IMR-90 (cell line): ENCODE measurements at regions not wholly inside any gene's neighbourhood (a gene's known extent, or its start where the extent isn't known, plus 50 kb on each side); places are given as distances from the start of the nearest gene placed in this dataset.

Experiments used
- ATAC-seq: fragments of 200-7000 bp; cut with Tn5 transposase; 2 replicates; pipeline ENCODE4 v1.9.1; 2020; ENCODE audit warnings: low read depth, mild to moderate bottlenecking, moderate library complexity
- BruUV-seq: library from RNA; stranded (reverse); fragments of 400-500 nt; replicated peaks from 2 replicates; lab custom pipeline; 2021; lab: Mats Ljungman, UMichigan
- CTCF ChIA-PET: fragments of 300-600 bp; formaldehyde crosslinking; extraction: SDS; loops from one replicate; lab custom pipeline; 2021; ENCODE audit warnings: antibody characterized with exemption; lab: Yijun Ruan, JAX
- POLR2A ChIA-PET: fragments of 300-600 bp; sonication (Branson Sonifier 250); formaldehyde crosslinking; loops from one replicate; lab custom pipeline; 2022; ENCODE audit warnings: antibody characterized with exemption; ENCODE audit not compliant: unreplicated experiment; lab: Charles Lee
- DNase-seq: peaks from one replicate; pipeline ENCODE4 v3.0.0; 2013
- H2AFZ ChIP-seq: replicated peaks from 2 replicates; pipeline ENCODE3; 2013; ENCODE audit warnings: low read length, mild to moderate bottlenecking; ENCODE audit not compliant: poor library complexity
- H2AK5ac ChIP-seq: 2 replicates; pipeline ENCODE4 v1.6.1; 2013; ENCODE audit warnings: low read depth, low read length, inconsistent platforms
- H2AK9ac ChIP-seq: replicated peaks from 2 replicates; pipeline ENCODE3; 2013; ENCODE audit warnings: mild to moderate bottlenecking, low read depth, low read length, moderate library complexity; ENCODE audit not compliant: poor library complexity
- H2BK120ac ChIP-seq: 2 replicates; pipeline ENCODE4 v1.6.1; 2013; ENCODE audit warnings: low read depth, low read length, inconsistent platforms
- H2BK15ac ChIP-seq: 3 replicates; pipeline ENCODE4 v1.6.1; 2013; ENCODE audit warnings: low read depth, low read length, inconsistent platforms
- H2BK20ac ChIP-seq: 2 replicates; pipeline ENCODE4 v1.6.1; 2013; ENCODE audit warnings: low read depth, mild to moderate bottlenecking, inconsistent platforms, low read length, moderate library complexity
- H2BK5ac ChIP-seq: 2 replicates; pipeline ENCODE4 v1.6.1; 2013; ENCODE audit warnings: mild to moderate bottlenecking, low read depth, low read length, inconsistent platforms; ENCODE audit not compliant: poor library complexity, severe bottlenecking
- H3K14ac ChIP-seq: replicated peaks from 2 replicates; pipeline ENCODE4 v1.6.1; 2013; ENCODE audit warnings: low read depth, low read length, inconsistent platforms
- H3K18ac ChIP-seq: 2 replicates; pipeline ENCODE4 v1.6.1; 2013; ENCODE audit warnings: low read depth, low read length, control low read depth
- H3K23ac ChIP-seq: 2 replicates; pipeline ENCODE4 v1.6.1; 2013; ENCODE audit warnings: low read depth, low read length, inconsistent platforms
- H3K27ac ChIP-seq: 2 replicates; pipeline ENCODE4 v1.5.1; 2013; ENCODE audit warnings: mild to moderate bottlenecking, control low read depth, low read length; ENCODE audit not compliant: insufficient read depth
- H3K27me3 ChIP-seq: 2 replicates; pipeline ENCODE4 v1.6.1; 2013; ENCODE audit warnings: low read length; ENCODE audit not compliant: control insufficient read depth, insufficient read depth
- H3K36me3 ChIP-seq: 2 replicates; pipeline ENCODE4 v1.6.1; 2013; ENCODE audit warnings: low read length, mixed read lengths; ENCODE audit not compliant: control insufficient read depth, insufficient read depth
- H3K4ac ChIP-seq: 2 replicates; pipeline ENCODE4 v1.6.1; 2013; ENCODE audit warnings: low read depth, low read length, inconsistent platforms
- H3K4me1 ChIP-seq: 2 replicates; pipeline ENCODE4 v1.6.1; 2013; ENCODE audit warnings: low read length, mixed read lengths; ENCODE audit not compliant: control insufficient read depth, insufficient read depth
- H3K4me2 ChIP-seq: 2 replicates; pipeline ENCODE4 v1.6.1; 2013; ENCODE audit warnings: low read depth, mild to moderate bottlenecking, control low read depth, low read length, moderate library complexity
- H3K4me3 ChIP-seq: 2 replicates; pipeline ENCODE4 v1.5.1; 2013; ENCODE audit warnings: low read depth, mild to moderate bottlenecking, control low read depth, low read length, moderate library complexity; ENCODE audit not compliant: insufficient read depth
- H3K56ac ChIP-seq: 2 replicates; pipeline ENCODE4 v1.6.1; 2013; ENCODE audit warnings: low read length, inconsistent platforms; ENCODE audit not compliant: insufficient read depth; ENCODE audit errors: extremely low read depth
- H3K79me1 ChIP-seq, 2 experiments: 2 replicates each; pipeline ENCODE4 v1.6.1; 2013; ENCODE audit warnings: low read length in 2 of 2, inconsistent platforms in 1 of 2, low read depth in 1 of 2
- H3K9ac ChIP-seq: 2 replicates; pipeline ENCODE4 v1.6.1; 2013; ENCODE audit warnings: low read depth, low read length, control low read depth
- H3K9me1 ChIP-seq: 2 replicates; pipeline ENCODE4 v1.6.1; 2013; ENCODE audit warnings: low read length, inconsistent platforms; ENCODE audit not compliant: insufficient read depth
- H3K9me3 ChIP-seq: 2 replicates; pipeline ENCODE4 v1.6.1; 2013; ENCODE audit warnings: low read length; ENCODE audit not compliant: control insufficient read depth, insufficient read depth
- H4K20me1 ChIP-seq: 2 replicates; pipeline ENCODE4 v1.6.1; 2013; ENCODE audit warnings: low read length, inconsistent platforms; ENCODE audit not compliant: insufficient read depth
- H4K5ac ChIP-seq: 2 replicates; pipeline ENCODE4 v1.6.1; 2013; ENCODE audit warnings: mild to moderate bottlenecking, low read depth, low read length, control low read depth
- H4K8ac ChIP-seq, 2 experiments: 2 replicates each; pipeline ENCODE4 v1.6.1; 2013; ENCODE audit warnings: low read depth in 2 of 2, low read length in 2 of 2, control low read depth in 1 of 2, inconsistent platforms in 1 of 2
- H4K91ac ChIP-seq: 2 replicates; pipeline ENCODE4 v1.6.1; 2013; ENCODE audit warnings: low read depth, low read length, inconsistent platforms; ENCODE audit not compliant: insufficient read depth
- BHLHE40 ChIP-seq: fragments of 150-350 bp; IDR thresholded peaks from 2 replicates; pipeline ENCODE4 v1.6.1; 2016; ENCODE audit warnings: mild to moderate bottlenecking, low read depth, low read length
- CEBPB ChIP-seq: IDR thresholded peaks from 2 replicates; pipeline ENCODE4 v1.6.1; 2012; ENCODE audit warnings: low read depth, low read length, improper control_type of control experiment
- CHD1 ChIP-seq: IDR thresholded peaks from 2 replicates; pipeline ENCODE4 v1.6.1; 2012; ENCODE audit warnings: low read depth, low read length, improper control_type of control experiment
- FOS ChIP-seq: fragments of 150-350 bp; IDR thresholded peaks from 2 replicates; pipeline ENCODE4 v1.6.1; 2016; ENCODE audit warnings: low read depth, low read length
- MAFK ChIP-seq: IDR thresholded peaks from 2 replicates; pipeline ENCODE4 v1.6.1; 2012; ENCODE audit warnings: low read depth, low read length, improper control_type of control experiment
- MXI1 ChIP-seq: IDR thresholded peaks from 2 replicates; pipeline ENCODE4 v1.6.1; 2012; ENCODE audit warnings: low read depth, mild to moderate bottlenecking, low read length, moderate library complexity, borderline replicate concordance
- POLR2A ChIP-seq: IDR thresholded peaks from 2 replicates; pipeline ENCODE4 v1.6.1; 2012; ENCODE audit warnings: mild to moderate bottlenecking, low read depth, low read length
- RAD21 ChIP-seq: IDR thresholded peaks from 2 replicates; pipeline ENCODE4 v1.6.1; 2012; ENCODE audit warnings: low read length, improper control_type of control experiment
- RFX5 ChIP-seq: IDR thresholded peaks from 2 replicates; pipeline ENCODE4 v1.8.0; 2012; ENCODE audit warnings: low read depth, mild to moderate bottlenecking, low read length, moderate library complexity
- WGBS, 2 experiments: methylation state at CpG; one replicate each; pipeline versions ENCODE4 v1.1.5 to v1.1.7; 2013; ENCODE audit warnings: missing lambda C conversion rate in 2 of 2; ENCODE audit not compliant: insufficient read length in 1 of 2; ENCODE audit errors: extremely low coverage in 2 of 2; 5-methylcytosine and 5-hydroxymethylcytosine counted together
- dilution Hi-C: fragments of 300-500 bp; cut with HindIII; formaldehyde crosslinking; loops from one replicate; pipeline ENCODE4 v1.14.3; 2018; ENCODE audit warnings: low sequenced_read_pairs; ENCODE audit not compliant: unreplicated experiment
- in situ Hi-C: fragments of 300-500 bp; cut with MboI; formaldehyde crosslinking; loops from 3 replicates; pipeline ENCODE4 v1.14.3; 2019; ENCODE audit warnings: low sequenced_read_pairs, inconsistent platforms, mixed read lengths
- intact Hi-C: fragments of 100-400 bp; cut with micrococcal nuclease; formaldehyde crosslinking; loops from 2 replicates; pipeline ENCODE4 v1.10.0; 2022
- TF ChIP-seq, protein P1 (sequence below): conservative IDR thresholded peaks from 2 replicates; pipeline ENCODE4 v1.5.1; 2012; ENCODE audit warnings: mild to moderate bottlenecking, low read depth, low read length, improper control_type of control experiment

DNA sequence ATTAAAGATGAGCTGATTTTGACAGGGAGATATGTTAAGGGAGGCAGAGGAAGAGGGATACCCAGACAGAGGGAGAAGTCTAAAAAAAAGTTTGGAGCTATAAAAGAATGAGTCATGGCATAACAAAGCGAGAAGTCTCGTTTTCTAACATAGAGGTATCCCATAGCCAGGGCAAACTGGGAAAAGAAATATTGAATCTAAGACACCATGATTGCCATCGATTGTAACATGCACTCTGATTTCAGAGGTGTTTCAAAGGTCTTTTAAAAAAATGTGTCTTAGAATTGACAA is 110.7 kb downstream of the MDH1 start:
- in situ Hi-C loops (loop anchor here (10.0 kb wide), 1 partner anchor 155 kb away; no protein-coding TSS in a partner anchor), dilution Hi-C loops (loop anchor here (25.0 kb wide), 1 partner anchor 163 kb away; no protein-coding TSS in a partner anchor), intact Hi-C loops (loop anchor here (1.0 to 10.0 kb wide), 4 partner anchors 142 to 445 kb away; partner anchors contain the start of genes PELI1, UGP2 and VPS54)
- H3K4me3 ChIP-seq = no peak overlapping the region
- H4K91ac ChIP-seq = no peak overlapping the region
- H3K9ac ChIP-seq = no peak overlapping the region
- no peak overlapping the region for H4K8ac ChIP-seq
- no peak overlapping the region for H4K5ac ChIP-seq
- no peak overlapping the region for H3K4ac ChIP-seq
- no peak overlapping the region for H2BK20ac ChIP-seq
- TF ChIP-seq MAFK (no peak), FOS (no peak), CHD1 (no peak), MXI1 (no peak), POLR2A (no peak), CEBPB (no peak), BHLHE40 (no peak), RFX5 (no peak), RAD21 (no peak)
- TF ChIP-seq, protein P1, sequence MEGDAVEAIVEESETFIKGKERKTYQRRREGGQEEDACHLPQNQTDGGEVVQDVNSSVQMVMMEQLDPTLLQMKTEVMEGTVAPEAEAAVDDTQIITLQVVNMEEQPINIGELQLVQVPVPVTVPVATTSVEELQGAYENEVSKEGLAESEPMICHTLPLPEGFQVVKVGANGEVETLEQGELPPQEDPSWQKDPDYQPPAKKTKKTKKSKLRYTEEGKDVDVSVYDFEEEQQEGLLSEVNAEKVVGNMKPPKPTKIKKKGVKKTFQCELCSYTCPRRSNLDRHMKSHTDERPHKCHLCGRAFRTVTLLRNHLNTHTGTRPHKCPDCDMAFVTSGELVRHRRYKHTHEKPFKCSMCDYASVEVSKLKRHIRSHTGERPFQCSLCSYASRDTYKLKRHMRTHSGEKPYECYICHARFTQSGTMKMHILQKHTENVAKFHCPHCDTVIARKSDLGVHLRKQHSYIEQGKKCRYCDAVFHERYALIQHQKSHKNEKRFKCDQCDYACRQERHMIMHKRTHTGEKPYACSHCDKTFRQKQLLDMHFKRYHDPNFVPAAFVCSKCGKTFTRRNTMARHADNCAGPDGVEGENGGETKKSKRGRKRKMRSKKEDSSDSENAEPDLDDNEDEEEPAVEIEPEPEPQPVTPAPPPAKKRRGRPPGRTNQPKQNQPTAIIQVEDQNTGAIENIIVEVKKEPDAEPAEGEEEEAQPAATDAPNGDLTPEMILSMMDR = no peak
- no peak overlapping the region for H3K27ac ChIP-seq
- H3K18ac ChIP-seq = no peak overlapping the region
- H3K27me3 ChIP-seq = no peaks in the 10 kb centered on the region
- H3K23ac ChIP-seq = no peak overlapping the region
- no peak overlapping the region for H2BK5ac ChIP-seq
- no peak overlapping the region for H2AK9ac ChIP-seq
- H3K36me3 ChIP-seq = no peaks in the 10 kb centered on the region
- no peak overlapping the region for H3K56ac ChIP-seq
- no TSS peak for BruUV-seq
- POLR2A ChIA-PET = no interaction called here
- H3K4me2 ChIP-seq = no peak overlapping the region
- H2AK5ac ChIP-seq = no peak overlapping the region
- no peaks in the 10 kb centered on the region for H3K9me3 ChIP-seq
- peaks cover 5% of the 10 kb centered on the region; the same call in 1 of the 2 replicates for H3K4me1 ChIP-seq
- 100% methylated on average over 2 of the region's 3 CpGs; no CpG with 5 or more reads in 1 of the 2 experiments for WGBS, 2 experiments
- DNase-seq (peak; percentile 7), ATAC-seq (no peak)
- no peak overlapping the region for H3K14ac ChIP-seq
- peaks cover 5% of the 10 kb centered on the region for H3K9me1 ChIP-seq
- H2AFZ ChIP-seq = no peak overlapping the region
- H3K79me1 ChIP-seq = no peaks in the 10 kb centered on the region
- no peak overlapping the region for H2BK120ac ChIP-seq
- H2BK15ac ChIP-seq = no peak overlapping the region
- CTCF ChIA-PET = interaction anchor here (0.6 to 2.6 kb wide), 10 partner anchors 23 to 165 kb away, joined by 3 to 15 read pairs (median 4); partner anchors contain the start of gene UGP2
- no peaks in the 10 kb centered on the region for H4K20me1 ChIP-seq
